Mammary epithelial cell (primary cell): ENCODE measurements at regions not wholly inside any gene's neighbourhood (a gene's known extent, or its start where the extent isn't known, plus 50 kb on each side); places are given as distances from the start of the nearest gene placed in this dataset.

Experiments used
- EZH2 ChIP-seq: IDR thresholded peaks from 2 replicates; pipeline ENCODE4 v1.6.1; 2012; ENCODE audit warnings: low read length, inconsistent platforms, borderline replicate concordance
- TF ChIP-seq, protein P1 (sequence below), 2 donors: IDR thresholded peaks in 1 of 2; conservative IDR thresholded peaks in 1 of 2; 2 replicates each; pipeline ENCODE4 v1.5.1; 2011 to 2012; ENCODE audit warnings: inconsistent platforms in 2 of 2, low read length in 2 of 2, mild to moderate bottlenecking in 2 of 2, control low read depth in 1 of 2, low read depth in 1 of 2; ENCODE audit not compliant: insufficient read depth in 1 of 2; ENCODE audit errors: extremely low read depth in 1 of 2

DNA sequence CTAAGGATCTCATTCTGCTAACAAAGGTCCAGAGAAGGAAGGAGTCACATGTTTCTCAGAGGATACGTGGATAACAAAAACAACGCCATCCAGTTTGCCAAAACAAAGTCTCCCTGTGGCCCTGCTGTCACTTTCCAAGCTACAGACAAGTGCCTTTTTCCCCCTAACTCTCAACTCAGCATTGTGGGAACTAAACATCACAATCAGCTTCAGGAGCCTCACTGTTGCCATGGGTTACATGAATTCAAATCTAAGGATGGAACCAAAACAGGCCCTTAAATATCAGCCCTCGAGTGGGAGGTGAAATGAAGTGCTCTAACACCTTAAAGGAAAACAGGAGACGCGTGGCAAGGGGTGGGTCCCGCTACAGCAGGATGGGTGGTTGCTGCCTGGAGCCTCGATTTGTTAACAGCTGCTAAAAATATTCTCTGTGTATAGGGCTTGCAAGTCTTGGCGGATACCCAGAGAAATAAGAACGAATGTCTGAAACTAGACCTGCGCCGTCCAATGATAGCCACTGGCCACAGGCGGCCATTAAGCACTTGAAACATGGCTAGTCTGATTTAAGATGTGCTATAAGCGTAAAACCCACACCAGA is 66.4 kb upstream of the SOD1 start:
- TF ChIP-seq EZH2 = no peak
- TF ChIP-seq, protein P1, sequence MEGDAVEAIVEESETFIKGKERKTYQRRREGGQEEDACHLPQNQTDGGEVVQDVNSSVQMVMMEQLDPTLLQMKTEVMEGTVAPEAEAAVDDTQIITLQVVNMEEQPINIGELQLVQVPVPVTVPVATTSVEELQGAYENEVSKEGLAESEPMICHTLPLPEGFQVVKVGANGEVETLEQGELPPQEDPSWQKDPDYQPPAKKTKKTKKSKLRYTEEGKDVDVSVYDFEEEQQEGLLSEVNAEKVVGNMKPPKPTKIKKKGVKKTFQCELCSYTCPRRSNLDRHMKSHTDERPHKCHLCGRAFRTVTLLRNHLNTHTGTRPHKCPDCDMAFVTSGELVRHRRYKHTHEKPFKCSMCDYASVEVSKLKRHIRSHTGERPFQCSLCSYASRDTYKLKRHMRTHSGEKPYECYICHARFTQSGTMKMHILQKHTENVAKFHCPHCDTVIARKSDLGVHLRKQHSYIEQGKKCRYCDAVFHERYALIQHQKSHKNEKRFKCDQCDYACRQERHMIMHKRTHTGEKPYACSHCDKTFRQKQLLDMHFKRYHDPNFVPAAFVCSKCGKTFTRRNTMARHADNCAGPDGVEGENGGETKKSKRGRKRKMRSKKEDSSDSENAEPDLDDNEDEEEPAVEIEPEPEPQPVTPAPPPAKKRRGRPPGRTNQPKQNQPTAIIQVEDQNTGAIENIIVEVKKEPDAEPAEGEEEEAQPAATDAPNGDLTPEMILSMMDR (conservative IDR thresholded peaks at IDR 0.05 in 1 of 2, IDR thresholded peaks at IDR 0.05 in 1 of 2; ENCODE audit: extremely low read depth in 1 of 2, insufficient read depth in 1 of 2, low read depth in 1 of 2, low read length in 2 of 2) = no peak
